GM21381 (cell line): ENCODE measurements at regions not wholly inside any gene's neighbourhood (a gene's known extent, or its start where the extent isn't known, plus 50 kb on each side); places are given as distances from the start of the nearest gene placed in this dataset.
A peak's percentile ranks its signal among the peaks of the same experiment; 100 is the strongest.

Source experiments
- ATAC-seq: cut with Tn5 transposase; IDR thresholded peaks from one replicate; pipeline ENCODE4 v1.9.1; 2021; ENCODE audit warnings: mild to moderate bottlenecking, moderate library complexity; ENCODE audit not compliant: unreplicated experiment

DNA sequence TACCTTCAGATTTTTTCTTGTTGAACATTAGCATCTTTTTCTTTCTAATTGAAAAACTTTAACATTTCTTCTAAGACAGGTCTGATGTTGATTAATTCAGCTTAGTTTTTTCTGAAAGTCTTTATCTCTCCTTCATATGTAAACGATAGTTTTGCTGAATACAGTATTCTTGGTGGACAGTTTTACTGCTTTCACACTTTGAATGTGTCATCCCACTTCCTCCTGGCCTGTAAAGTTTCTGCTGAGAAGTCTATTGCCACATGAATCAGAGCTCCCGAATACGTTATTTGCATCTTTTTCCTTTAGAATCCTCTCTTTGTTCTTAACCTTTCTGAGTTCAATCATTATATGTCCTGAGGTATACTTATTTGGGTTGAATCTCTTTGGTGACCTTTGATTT, 344.2 kb downstream of the OLFM3 start:
- ATAC-seq, result no peak

DNA sequence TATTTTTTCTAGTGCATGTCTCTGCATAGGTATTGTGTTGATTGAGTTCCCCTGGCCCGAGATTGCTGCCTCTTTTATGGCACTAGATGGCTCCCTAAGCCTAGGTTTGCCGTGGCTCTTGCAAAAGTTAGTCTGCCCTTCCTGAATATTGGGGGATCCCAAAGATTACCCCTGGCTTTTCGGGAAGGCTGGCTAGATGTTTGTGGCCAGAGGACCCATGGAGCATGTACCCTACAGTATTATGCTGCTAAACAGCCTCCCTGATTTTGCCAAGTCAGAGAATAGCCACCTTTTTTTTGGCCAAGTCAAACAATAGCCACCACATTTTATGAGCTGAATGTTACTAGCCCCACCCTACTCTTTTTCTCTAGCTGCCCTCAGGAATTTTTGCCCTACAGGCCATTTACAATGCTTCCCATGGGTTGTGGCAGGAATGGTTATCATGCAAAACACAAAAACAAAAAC, 343.2 kb downstream of the OLFM3 start:
- ATAC-seq, result no peak

- ATAC-seq, result no peak
Measured at GRCh38 chr1:101664726-101665125, 332.0 kb downstream of the OLFM3 start.

- ATAC-seq, result no peak
Measured at GRCh38 chr1:101667761-101668160, 329.0 kb downstream of the OLFM3 start.

DNA sequence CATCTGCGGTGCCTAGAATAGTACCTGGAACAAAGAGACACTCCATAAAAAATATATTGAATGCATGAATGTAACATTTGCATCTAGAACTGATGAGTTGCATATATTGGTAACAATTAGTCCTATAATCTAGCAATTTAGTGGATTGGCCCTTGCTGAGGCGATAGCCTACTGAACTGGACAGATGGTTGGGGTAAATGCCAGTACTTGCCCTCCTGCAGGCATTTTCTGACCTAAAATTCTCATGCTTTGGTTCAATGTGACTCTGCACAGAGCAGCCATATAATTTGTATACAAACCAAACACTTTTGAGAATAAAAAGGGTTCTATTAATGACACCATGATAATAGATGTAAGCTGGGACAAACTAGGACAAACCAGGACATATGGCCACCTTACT, 313.6 kb downstream of the OLFM3 start:
- no peak for ATAC-seq

GRCh38 chr1:101683561-101683960, 313.2 kb downstream of the OLFM3 start:
- no peak for ATAC-seq

DNA sequence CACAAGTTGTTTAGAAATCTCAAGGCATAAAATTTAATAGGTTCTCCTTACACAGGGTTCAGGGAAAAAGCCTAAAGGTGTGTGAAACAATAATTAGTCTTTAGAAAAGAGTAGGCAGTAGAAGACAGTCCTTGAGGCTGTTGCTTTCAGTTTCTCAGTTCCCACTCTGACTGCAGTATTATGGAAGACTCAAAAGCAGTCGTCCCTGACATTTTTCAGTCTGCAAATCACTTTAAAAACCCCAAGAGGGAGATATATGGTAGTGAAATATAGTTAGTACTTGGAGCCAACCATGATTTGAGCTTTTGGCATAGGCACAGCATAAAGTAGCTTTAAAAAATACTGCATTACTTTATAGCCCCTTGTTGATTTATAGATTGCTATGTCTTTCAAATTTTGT, 299.7 kb downstream of the OLFM3 start:
- no peak for ATAC-seq

- no peak for ATAC-seq
Measured at GRCh38 chr1:101698681-101699080, 298.0 kb downstream of the OLFM3 start.

DNA sequence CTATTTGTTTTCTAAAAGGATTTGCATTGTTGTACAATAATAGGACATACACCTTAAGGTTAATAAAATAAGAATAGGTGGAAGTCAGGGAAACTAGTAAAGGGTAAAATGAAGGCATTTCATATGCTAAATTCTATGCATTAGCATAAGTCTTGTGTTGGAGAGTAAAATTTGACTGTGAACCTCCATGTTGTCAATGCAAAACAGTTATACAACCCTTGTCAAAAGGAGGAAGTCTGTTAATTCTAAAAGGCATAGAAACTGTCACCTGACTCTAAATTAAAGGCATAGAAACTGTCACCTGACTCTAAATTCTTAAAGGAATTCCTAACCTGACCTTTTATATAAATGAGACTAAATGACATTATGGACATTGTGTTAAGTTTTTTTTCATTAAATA, 291.8 kb downstream of the OLFM3 start:
- ATAC-seq, result no peak

DNA sequence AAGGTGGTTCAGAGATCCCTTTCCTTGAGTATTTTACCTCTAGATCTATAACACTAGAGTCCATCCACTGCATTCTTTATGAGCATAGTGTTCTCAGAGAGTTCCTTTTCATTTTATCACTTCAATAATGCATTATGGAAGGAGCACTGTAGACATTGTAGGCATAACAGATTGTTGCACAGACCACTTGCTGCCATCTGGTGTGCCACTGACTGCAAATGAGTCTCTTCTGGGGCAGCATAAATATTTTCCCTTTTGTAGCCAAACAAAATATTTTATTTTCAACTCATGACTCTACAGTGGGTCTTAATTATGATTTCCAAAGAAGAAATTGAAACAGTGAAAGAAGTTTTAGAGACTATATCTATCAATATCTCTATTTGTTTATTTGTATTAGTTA, 290.4 kb downstream of the OLFM3 start:
- no peak for ATAC-seq

GRCh38 chr1:101709721-101710120, 287.0 kb downstream of the OLFM3 start:
- ATAC-seq, result no peak

DNA sequence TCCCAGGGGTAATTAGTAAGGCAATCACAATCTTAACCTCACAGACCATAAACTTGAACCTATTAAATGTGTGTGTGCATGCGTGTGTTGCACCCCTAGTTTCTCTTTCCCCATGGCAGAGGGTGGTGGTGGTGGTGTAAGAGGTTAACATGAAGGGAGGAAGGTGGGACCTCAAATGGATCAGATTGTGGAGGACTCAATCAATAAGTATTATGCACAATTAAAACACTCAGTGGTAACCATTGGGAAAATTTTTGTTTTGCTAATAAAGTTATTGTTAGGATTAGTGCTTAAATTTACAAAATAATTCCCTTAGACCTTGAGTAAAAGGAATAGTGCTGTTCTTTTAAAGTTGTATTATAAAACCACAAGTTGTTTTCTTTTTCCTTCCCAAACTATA, 283.0 kb downstream of the OLFM3 start:
- ATAC-seq, result no peak

GRCh38 chr1:101723415-101723814, 273.3 kb downstream of the OLFM3 start:
- ATAC-seq, result peak; percentile 59

DNA sequence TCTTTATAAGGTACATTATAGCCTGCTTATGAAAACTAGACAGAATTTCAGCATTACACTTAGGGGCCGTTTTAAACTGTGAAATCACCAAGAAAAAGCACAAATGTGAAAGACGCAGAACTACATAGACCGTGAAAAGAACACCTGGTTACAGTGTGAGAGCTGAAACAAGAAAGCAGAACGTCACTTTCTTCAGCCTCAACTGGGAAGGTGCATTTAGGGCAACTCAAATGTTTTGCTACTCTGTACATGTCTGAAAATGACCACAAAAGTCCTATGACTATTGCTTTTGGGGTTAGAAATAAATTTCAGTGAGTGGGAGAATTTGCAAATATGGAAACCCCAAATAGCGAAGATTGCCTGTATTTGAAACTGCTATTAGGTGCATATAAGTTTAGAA, 268.7 kb downstream of the OLFM3 start:
- peak; percentile 41 for ATAC-seq

DNA sequence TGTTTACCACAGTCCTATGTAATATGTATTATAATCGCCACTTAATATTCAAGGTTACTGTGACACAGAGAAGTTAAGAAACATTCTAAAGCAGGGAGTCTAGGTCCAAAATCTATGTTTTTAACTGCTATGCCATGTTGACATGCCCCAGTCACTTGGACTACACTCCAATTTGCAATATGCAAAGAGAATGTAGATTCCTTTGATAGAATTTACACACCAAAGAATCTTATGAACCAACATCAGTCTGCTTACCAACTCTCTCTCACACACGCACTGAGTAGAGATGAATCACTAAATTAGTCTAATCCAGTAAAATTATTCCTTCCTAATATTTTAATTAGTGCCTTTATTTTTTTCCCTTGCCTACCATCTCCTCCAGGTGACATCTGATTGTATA, 266.2 kb downstream of the OLFM3 start:
- no peak for ATAC-seq

DNA sequence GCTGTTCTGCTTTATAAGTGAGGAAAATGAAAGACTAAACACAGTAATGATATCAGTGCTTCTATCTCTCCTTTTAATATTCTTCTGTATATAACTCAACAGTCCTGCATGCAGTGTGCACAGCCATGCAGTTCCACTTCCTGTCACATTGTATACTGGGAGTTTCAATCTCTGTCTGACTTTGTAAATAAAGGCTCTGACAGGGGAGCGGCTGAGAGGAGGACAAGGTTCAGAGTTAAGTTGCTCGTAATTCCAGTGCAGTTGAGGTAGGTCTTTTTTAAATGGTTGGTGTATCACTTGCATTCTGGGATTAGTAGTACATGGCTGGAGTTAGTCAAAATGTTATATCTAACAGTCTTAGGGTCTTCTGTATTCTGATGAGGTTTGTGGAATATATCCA, 264.5 kb downstream of the OLFM3 start:
- ATAC-seq, result no peak

DNA sequence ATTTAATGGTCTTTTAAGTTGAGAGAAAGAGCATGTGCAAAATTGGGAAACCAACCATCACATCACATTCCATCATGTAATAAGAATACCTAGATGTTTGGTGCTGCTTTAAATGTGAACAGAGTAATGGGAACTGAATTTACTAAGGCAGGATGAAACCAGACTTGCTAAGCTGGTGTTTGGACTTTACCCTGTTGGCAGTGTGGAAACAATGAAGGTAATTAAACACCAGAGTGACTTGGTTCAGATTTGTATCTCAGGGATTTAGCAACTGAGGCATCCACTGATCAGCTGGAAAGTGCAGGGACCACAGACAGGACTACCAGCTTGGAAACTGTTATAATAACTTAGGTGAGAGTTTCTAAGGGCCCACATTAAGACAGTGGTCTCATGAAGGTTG, 263.4 kb downstream of the OLFM3 start:
- no peak for ATAC-seq

DNA sequence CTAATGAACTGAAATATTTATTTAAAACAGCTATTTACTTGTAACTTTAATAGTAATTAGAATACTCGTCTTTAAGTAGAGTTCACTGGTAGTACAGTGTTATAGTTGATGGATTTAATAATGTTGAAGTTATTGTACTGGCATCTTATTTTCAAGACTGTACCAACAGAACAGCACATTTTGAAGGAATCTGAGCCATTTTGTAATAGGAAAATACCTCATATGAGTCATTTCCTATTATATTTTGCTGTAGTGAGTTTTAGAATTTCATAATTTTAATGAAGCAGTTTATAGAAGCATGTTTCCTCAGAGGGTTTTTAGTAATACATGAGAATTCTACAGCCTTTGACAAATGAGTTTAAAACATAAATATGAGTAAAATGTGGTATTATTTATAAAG, 258.3 kb downstream of the OLFM3 start:
- ATAC-seq, result no peak

DNA sequence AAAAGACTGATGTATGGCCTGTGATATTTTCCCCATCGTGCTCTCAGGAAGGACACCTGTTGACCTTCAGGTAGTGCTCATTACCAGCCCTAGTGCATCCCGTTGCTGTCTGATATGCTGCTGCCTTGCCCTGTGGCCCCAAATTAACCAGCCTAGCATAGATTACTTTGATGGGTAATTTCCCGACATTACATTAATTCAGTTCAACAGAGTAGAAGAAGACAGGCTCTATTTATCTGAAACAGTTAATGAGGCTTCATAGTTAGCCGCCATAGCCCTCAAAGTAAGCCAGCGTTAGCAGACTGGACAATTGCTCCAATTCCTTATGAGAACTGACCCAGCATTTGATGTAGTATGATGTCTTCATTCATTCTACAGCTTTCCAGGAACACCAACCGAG, 257.6 kb downstream of the OLFM3 start:
- ATAC-seq, result no peak

GRCh38 chr1:101739826-101740330, 256.8 kb downstream of the OLFM3 start:
- ATAC-seq, result no peak

GRCh38 chr1:101741910-101742309, 254.8 kb downstream of the OLFM3 start:
- ATAC-seq, result no peak

DNA sequence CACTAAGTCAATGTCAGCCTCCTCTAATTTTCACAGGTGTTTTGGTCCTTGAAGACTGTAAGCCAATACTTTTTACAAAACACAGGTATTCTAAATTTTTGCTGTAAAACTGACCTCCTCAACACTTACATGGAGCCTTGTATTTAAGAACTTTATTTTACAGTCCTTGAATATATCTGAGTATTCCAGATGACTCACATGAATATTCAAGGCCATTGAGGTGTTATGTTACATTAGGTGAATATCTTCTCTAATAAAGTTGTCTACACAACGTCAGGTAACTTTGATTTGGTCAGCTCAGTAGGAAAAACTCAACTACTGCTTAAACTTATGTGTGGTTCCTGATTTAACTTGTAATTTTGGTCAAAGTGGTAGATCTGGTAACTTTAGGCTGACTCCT, 254.2 kb downstream of the OLFM3 start:
- no peak for ATAC-seq

- ATAC-seq, result no peak
Measured at GRCh38 chr1:101745551-101746270, 251.0 kb downstream of the OLFM3 start.
